HCT116 (cell line): ENCODE measurements at regions not wholly inside any gene's neighbourhood (a gene's known extent, or its start where the extent isn't known, plus 50 kb on each side); places are given as distances from the start of the nearest gene placed in this dataset.

Experiments used
- EZH2 ChIP-seq: fragments of 200-600 bp; sonication (generic); IDR thresholded peaks from 2 replicates; pipeline ENCODE4 v1.6.1; 2017; ENCODE audit warnings: antibody characterized with exemption, mixed run types
- TF ChIP-seq, protein P1 (sequence below), 3 experiments: fragments of 200-600 bp in 1 of 3; sonication (generic) in 1 of 3; IDR thresholded peaks in 2 of 3; conservative IDR thresholded peaks in 1 of 3; 2 replicates each; pipeline ENCODE4 v1.5.1; 2012 to 2017; ENCODE audit warnings: low read depth in 2 of 3, low read length in 2 of 3, antibody characterized with exemption in 1 of 3, borderline replicate concordance in 1 of 3, control low read depth in 1 of 3, mild to moderate bottlenecking in 1 of 3, mixed read lengths in 1 of 3, mixed run types in 1 of 3, moderate library complexity in 1 of 3; ENCODE audit not compliant: insufficient read depth in 1 of 3

DNA sequence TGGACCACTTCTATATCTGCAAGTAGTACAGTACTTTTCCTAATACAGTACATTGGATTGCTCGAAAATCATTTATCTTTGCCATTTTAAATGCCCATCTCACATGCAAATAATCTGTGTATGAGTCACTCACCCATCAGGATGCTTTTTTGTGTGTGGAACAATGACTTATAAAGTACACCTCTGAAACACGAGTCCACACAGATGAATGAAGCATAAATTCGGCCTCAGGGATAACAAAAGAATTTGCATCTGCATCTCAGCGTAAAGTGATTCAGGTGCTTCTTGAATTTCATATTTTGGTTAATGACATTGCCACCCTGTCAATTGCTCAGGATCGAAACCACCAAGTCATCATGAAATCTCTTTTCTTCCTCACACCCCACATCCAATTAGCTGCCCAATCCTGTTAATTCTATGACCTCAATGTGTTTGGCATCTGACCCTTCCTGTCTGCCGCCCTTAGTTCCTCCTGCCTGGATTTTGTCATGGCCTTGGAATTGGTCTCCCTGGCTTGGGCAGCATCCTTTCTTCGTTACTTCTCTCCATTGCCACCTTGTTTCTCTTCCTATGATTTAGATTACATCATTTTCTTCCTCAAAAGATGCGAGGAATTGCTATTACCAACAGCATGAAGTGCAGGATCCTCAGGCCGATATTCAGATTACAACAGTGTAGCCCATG lies 161.6 kb upstream of the MID1 start:
- TF ChIP-seq, protein P1, sequence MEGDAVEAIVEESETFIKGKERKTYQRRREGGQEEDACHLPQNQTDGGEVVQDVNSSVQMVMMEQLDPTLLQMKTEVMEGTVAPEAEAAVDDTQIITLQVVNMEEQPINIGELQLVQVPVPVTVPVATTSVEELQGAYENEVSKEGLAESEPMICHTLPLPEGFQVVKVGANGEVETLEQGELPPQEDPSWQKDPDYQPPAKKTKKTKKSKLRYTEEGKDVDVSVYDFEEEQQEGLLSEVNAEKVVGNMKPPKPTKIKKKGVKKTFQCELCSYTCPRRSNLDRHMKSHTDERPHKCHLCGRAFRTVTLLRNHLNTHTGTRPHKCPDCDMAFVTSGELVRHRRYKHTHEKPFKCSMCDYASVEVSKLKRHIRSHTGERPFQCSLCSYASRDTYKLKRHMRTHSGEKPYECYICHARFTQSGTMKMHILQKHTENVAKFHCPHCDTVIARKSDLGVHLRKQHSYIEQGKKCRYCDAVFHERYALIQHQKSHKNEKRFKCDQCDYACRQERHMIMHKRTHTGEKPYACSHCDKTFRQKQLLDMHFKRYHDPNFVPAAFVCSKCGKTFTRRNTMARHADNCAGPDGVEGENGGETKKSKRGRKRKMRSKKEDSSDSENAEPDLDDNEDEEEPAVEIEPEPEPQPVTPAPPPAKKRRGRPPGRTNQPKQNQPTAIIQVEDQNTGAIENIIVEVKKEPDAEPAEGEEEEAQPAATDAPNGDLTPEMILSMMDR (IDR thresholded peaks at IDR 0.05 in 2 of 3, conservative IDR thresholded peaks at IDR 0.05 in 1 of 3; ENCODE audit: borderline replicate concordance in 1 of 3, insufficient read depth in 1 of 3, low read depth in 2 of 3, low read length in 2 of 3): no peak
- TF ChIP-seq EZH2: no peak
